ENCODE measurements at regions not wholly inside any gene's neighbourhood (a gene's known extent, or its start where the extent isn't known, plus 50 kb on each side); places are given as distances from the start of the nearest gene placed in this dataset.
"Not testable (repeated sequence)": the region's sequence is repeated elsewhere in the genome, so short reads cannot be mapped to it uniquely, and the experiment has no call there.

GRCh38 chr2:52264488-52264887, 1232.6 kb upstream of the NRXN1 start:
- ATAC-seq, result no peak
- WGBS, 2 donors (ENCODE audit: low coverage in 1 of 2), result 76 to 83% methylated on average over 2 to 3 of the region's 3 CpGs
- no peaks in the 10 kb centered on the region for H3K27me3 ChIP-seq
- H3K27ac ChIP-seq, result no peak overlapping the region
- H3K36me3 ChIP-seq, result no peaks in the 10 kb centered on the region
- no peaks in the 10 kb centered on the region for H3K4me1 ChIP-seq
- no peaks in the 10 kb centered on the region for H3K9me3 ChIP-seq
- no peak overlapping the region for H3K4me3 ChIP-seq
- TF ChIP-seq EP300 (IDR thresholded peaks at IDR 0.05) (no peak), POLR2AphosphoS5 (IDR thresholded peaks at IDR 0.05) (no peak), POLR2A (IDR thresholded peaks at IDR 0.05) (no peak)
- TF ChIP-seq, protein P1, sequence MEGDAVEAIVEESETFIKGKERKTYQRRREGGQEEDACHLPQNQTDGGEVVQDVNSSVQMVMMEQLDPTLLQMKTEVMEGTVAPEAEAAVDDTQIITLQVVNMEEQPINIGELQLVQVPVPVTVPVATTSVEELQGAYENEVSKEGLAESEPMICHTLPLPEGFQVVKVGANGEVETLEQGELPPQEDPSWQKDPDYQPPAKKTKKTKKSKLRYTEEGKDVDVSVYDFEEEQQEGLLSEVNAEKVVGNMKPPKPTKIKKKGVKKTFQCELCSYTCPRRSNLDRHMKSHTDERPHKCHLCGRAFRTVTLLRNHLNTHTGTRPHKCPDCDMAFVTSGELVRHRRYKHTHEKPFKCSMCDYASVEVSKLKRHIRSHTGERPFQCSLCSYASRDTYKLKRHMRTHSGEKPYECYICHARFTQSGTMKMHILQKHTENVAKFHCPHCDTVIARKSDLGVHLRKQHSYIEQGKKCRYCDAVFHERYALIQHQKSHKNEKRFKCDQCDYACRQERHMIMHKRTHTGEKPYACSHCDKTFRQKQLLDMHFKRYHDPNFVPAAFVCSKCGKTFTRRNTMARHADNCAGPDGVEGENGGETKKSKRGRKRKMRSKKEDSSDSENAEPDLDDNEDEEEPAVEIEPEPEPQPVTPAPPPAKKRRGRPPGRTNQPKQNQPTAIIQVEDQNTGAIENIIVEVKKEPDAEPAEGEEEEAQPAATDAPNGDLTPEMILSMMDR (IDR thresholded peaks at IDR 0.05), result no peak

GRCh38 chr2:52260904-52261303, 1229.0 kb upstream of the NRXN1 start:
- ATAC-seq, result no peak
- Histone ChIP-seq H3K27me3 (no peaks in the 10 kb centered on the region), H3K27ac (no peak overlapping the region), H3K36me3 (no peaks in the 10 kb centered on the region), H3K4me3 (no peak overlapping the region), H3K4me1 (no peaks in the 10 kb centered on the region), H3K9me3 (no peaks in the 10 kb centered on the region)
- no peak for TF ChIP-seq POLR2A (IDR thresholded peaks at IDR 0.05)
- TF ChIP-seq EP300 (IDR thresholded peaks at IDR 0.05), result no peak
- TF ChIP-seq, protein P1 (IDR thresholded peaks at IDR 0.05), result no peak
- no peak for TF ChIP-seq POLR2AphosphoS5 (IDR thresholded peaks at IDR 0.05)
- 44 to 60% methylated on average over 1 of the region's 1 CpG for WGBS, 2 donors (ENCODE audit: low coverage in 1 of 2)

DNA sequence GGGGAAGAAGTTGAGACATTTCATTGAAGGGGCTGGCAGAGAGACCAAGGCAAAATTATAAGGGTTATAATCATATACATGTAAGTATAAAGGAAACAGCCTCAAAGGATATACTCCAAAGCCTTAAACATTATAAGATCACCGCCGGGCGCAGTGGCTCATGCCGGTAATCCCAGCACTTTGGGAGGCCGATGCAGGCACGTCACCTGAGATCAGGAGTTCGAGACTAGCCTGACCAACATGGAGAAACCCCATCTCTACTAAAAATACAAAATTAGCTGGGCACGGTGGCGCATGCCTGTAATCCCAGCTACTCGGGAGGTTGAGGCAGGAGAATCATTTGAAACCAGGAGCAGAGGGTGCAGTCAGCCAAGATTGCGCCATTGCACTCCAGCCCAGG, 1227.0 kb upstream of the NRXN1 start:
- not testable (repeated sequence) for H3K36me3 ChIP-seq, H3K9me3 ChIP-seq, H3K27ac ChIP-seq, H3K4me3 ChIP-seq, H3K27me3 ChIP-seq, H3K4me1 ChIP-seq, ATAC-seq
- WGBS, 2 donors (ENCODE audit: low coverage in 1 of 2), result 94 to 100% methylated on average over 2 to 10 of the region's 11 CpGs

DNA sequence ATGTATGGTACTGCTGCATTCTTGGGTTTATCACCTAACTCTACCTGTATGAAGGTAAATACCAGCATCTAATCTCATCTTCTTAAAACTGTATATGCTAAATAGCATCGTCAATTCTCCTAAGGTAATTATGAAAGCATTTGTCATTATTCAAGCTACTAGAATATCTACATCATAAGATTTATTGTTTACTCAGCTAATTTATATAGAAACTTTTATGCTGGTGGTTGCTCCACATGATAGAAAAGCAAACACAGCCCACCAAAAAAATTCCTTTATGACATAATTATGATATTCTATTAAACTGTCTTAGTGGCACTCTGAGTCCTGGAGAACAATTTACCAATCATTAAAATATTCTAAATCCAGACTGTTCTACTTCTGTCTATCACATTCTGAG, 1226.1 kb upstream of the NRXN1 start:
- Histone ChIP-seq H3K4me1 (no peaks in the 10 kb centered on the region), H3K36me3 (no peaks in the 10 kb centered on the region), H3K27me3 (no peaks in the 10 kb centered on the region), H3K27ac (no peak overlapping the region), H3K9me3 (no peaks in the 10 kb centered on the region), H3K4me3 (no peak overlapping the region)
- ATAC-seq, result no peak
- WGBS, 2 donors (ENCODE audit: low coverage in 1 of 2), result 75 to 86% methylated on average over 1 of the region's 1 CpG
- no peak for TF ChIP-seq EP300 (IDR thresholded peaks at IDR 0.05)
- TF ChIP-seq POLR2A (IDR thresholded peaks at IDR 0.05), result no peak
- TF ChIP-seq, protein P1 (IDR thresholded peaks at IDR 0.05), result no peak
- TF ChIP-seq POLR2AphosphoS5 (IDR thresholded peaks at IDR 0.05), result no peak

DNA sequence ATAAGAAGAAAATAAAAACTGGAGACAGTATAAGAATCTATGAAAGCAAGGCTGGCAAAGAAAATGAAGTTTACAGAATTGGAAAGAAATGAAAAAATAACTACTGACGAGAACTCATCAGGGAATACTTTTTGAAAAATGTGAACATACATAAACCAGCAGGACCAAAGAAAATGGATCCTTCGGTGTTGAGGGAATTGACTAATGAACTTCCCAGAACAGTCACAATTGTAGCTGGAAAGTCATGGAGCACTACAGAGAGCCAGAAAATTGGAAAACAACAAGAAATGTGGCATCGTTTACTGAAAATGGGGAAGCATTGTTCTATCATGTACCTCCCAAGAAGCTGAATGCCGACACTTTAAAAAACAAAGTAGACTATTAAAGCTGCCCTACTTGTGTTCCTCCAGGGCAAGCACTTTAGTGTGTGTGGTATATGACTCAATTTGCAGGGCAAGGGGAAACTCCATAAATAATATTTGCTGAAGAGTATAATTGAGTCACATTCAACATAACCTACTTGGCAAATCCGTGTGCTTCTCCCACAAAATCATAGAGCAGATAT, 1221.6 kb upstream of the NRXN1 start:
- Histone ChIP-seq H3K4me1 (no peaks in the 10 kb centered on the region), H3K4me3 (no peak overlapping the region), H3K9me3 (no peaks in the 10 kb centered on the region), H3K27me3 (no peaks in the 10 kb centered on the region), H3K27ac (no peak overlapping the region), H3K36me3 (no peaks in the 10 kb centered on the region)
- TF ChIP-seq POLR2A (IDR thresholded peaks at IDR 0.05) (no peak), POLR2AphosphoS5 (IDR thresholded peaks at IDR 0.05) (no peak), EP300 (IDR thresholded peaks at IDR 0.05) (no peak)
- TF ChIP-seq, protein P1 (IDR thresholded peaks at IDR 0.05), result no peak
- ATAC-seq, result no peak
- 75 to 84% methylated on average over 5 of the region's 5 CpGs for WGBS, 2 donors (ENCODE audit: low coverage in 1 of 2)
